ENCODE measurements at regions not wholly inside any gene's neighbourhood (a gene's known extent, or its start where the extent isn't known, plus 50 kb on each side); places are given as distances from the start of the nearest gene placed in this dataset.

- Histone ChIP-seq H3K9me3 (ENCODE audit: insufficient read depth, low read depth, low read length) (no peaks in the 10 kb centered on the region), H3K4me2 (ENCODE audit: low read length) (no peak overlapping the region), H3K27me3 (ENCODE audit: insufficient read depth, low read length) (no peaks in the 10 kb centered on the region), H3K79me2 (ENCODE audit: insufficient read depth, low read length) (no peaks in the 10 kb centered on the region), H3K36me3 (ENCODE audit: insufficient read depth, low read length) (no peaks in the 10 kb centered on the region), H3K9ac (ENCODE audit: low read length) (no peak overlapping the region), H3K27ac (ENCODE audit: low read depth, low read length) (no peak overlapping the region), H2AFZ (ENCODE audit: low read depth, low read length) (no peak overlapping the region), H3K4me1 (ENCODE audit: insufficient read depth, low read length) (no peaks in the 10 kb centered on the region), H3K4me3 (ENCODE audit: insufficient read depth, low read depth, low read length) (no peak overlapping the region), H4K20me1 (ENCODE audit: insufficient read depth, low read length) (no peaks in the 10 kb centered on the region)
- no peaks in the 10 kb centered on the region for H3K4me1 Mint-ChIP-seq (ENCODE audit: low read depth, unreplicated experiment)
- H3K4me3 Mint-ChIP-seq (ENCODE audit: unreplicated experiment) = no peak overlapping the region
- TF ChIP-seq CTCF (IDR thresholded peaks at IDR 0.05; ENCODE audit: insufficient read depth, low read depth, low read length) (no peak), EZH2 (IDR thresholded peaks at IDR 0.05; ENCODE audit: insufficient read depth, low read length) (no peak)
- H3K27me3 Mint-ChIP-seq (ENCODE audit: low read depth, unreplicated experiment) = no peaks in the 10 kb centered on the region
- FAIRE-seq (no peak), DNase-seq (ENCODE audit: low read depth) (no peak)
- H3K27ac Mint-ChIP-seq (ENCODE audit: unreplicated experiment) = no peak overlapping the region
- H3K36me3 Mint-ChIP-seq (ENCODE audit: low read depth, unreplicated experiment) = no peaks in the 10 kb centered on the region
- peaks cover 2% of the 10 kb centered on the region for H3K9me3 Mint-ChIP-seq (ENCODE audit: unreplicated experiment)
These were observed 276.1 kb downstream of the ANTXR2 start for GRCh38 chr4:79796948-79797347.

- Histone ChIP-seq H3K4me2 (ENCODE audit: low read length) (no peak overlapping the region), H3K9me3 (ENCODE audit: insufficient read depth, low read depth, low read length) (peaks cover 11% of the 10 kb centered on the region), H3K79me2 (ENCODE audit: insufficient read depth, low read length) (no peaks in the 10 kb centered on the region), H3K36me3 (ENCODE audit: insufficient read depth, low read length) (no peaks in the 10 kb centered on the region), H3K4me3 (ENCODE audit: insufficient read depth, low read depth, low read length) (no peak overlapping the region), H2AFZ (ENCODE audit: low read depth, low read length) (no peak overlapping the region), H4K20me1 (ENCODE audit: insufficient read depth, low read length) (no peaks in the 10 kb centered on the region), H3K27me3 (ENCODE audit: insufficient read depth, low read length) (no peaks in the 10 kb centered on the region), H3K9ac (ENCODE audit: low read length) (no peak overlapping the region), H3K4me1 (ENCODE audit: insufficient read depth, low read length) (no peaks in the 10 kb centered on the region), H3K27ac (ENCODE audit: low read depth, low read length) (no peak overlapping the region)
- TF ChIP-seq CTCF (IDR thresholded peaks at IDR 0.05; ENCODE audit: insufficient read depth, low read depth, low read length) = no peak
- TF ChIP-seq EZH2 (IDR thresholded peaks at IDR 0.05; ENCODE audit: insufficient read depth, low read length) = no peak
- FAIRE-seq (no peak), DNase-seq (ENCODE audit: low read depth) (no peak)
- Mint-ChIP-seq H3K9me3 (ENCODE audit: unreplicated experiment) (peaks cover 6% of the 10 kb centered on the region), H3K27me3 (ENCODE audit: low read depth, unreplicated experiment) (no peaks in the 10 kb centered on the region), H3K27ac (ENCODE audit: unreplicated experiment) (no peak overlapping the region), H3K36me3 (ENCODE audit: low read depth, unreplicated experiment) (no peaks in the 10 kb centered on the region), H3K4me1 (ENCODE audit: low read depth, unreplicated experiment) (no peaks in the 10 kb centered on the region), H3K4me3 (ENCODE audit: unreplicated experiment) (no peak overlapping the region)
These were observed 284.1 kb downstream of the ANTXR2 start for GRCh38 chr4:79788884-79789283.

GRCh38 chr4:79780129-79780528, 292.9 kb downstream of the ANTXR2 start:
- H3K4me1 Mint-ChIP-seq (ENCODE audit: low read depth, unreplicated experiment) = no peaks in the 10 kb centered on the region
- H3K79me2 ChIP-seq (ENCODE audit: insufficient read depth, low read length) = no peaks in the 10 kb centered on the region
- FAIRE-seq (no peak), DNase-seq (ENCODE audit: low read depth) (no peak)
- H3K27me3 Mint-ChIP-seq (ENCODE audit: low read depth, unreplicated experiment) = no peaks in the 10 kb centered on the region
- no peak overlapping the region for H3K4me2 ChIP-seq (ENCODE audit: low read length)
- peaks cover 2% of the 10 kb centered on the region for H3K9me3 Mint-ChIP-seq (ENCODE audit: unreplicated experiment)
- no peak overlapping the region for H3K4me3 ChIP-seq (ENCODE audit: insufficient read depth, low read depth, low read length)
- no peak overlapping the region for H3K27ac Mint-ChIP-seq (ENCODE audit: unreplicated experiment)
- no peak for TF ChIP-seq EZH2 (IDR thresholded peaks at IDR 0.05; ENCODE audit: insufficient read depth, low read length)
- no peak for TF ChIP-seq CTCF (IDR thresholded peaks at IDR 0.05; ENCODE audit: insufficient read depth, low read depth, low read length)
- no peaks in the 10 kb centered on the region for H3K9me3 ChIP-seq (ENCODE audit: insufficient read depth, low read depth, low read length)
- no peak overlapping the region for H3K27ac ChIP-seq (ENCODE audit: low read depth, low read length)
- H2AFZ ChIP-seq (ENCODE audit: low read depth, low read length) = no peak overlapping the region
- no peaks in the 10 kb centered on the region for H3K36me3 ChIP-seq (ENCODE audit: insufficient read depth, low read length)
- no peaks in the 10 kb centered on the region for H3K4me1 ChIP-seq (ENCODE audit: insufficient read depth, low read length)
- no peak overlapping the region for H3K9ac ChIP-seq (ENCODE audit: low read length)
- H4K20me1 ChIP-seq (ENCODE audit: insufficient read depth, low read length) = no peaks in the 10 kb centered on the region
- no peaks in the 10 kb centered on the region for H3K27me3 ChIP-seq (ENCODE audit: insufficient read depth, low read length)
- H3K36me3 Mint-ChIP-seq (ENCODE audit: low read depth, unreplicated experiment) = no peaks in the 10 kb centered on the region
- no peak overlapping the region for H3K4me3 Mint-ChIP-seq (ENCODE audit: unreplicated experiment)

All from astrocyte (in vitro differentiated cells and primary cell).